K562 (cell line): ENCODE measurements at regions not wholly inside any gene's neighbourhood (a gene's known extent, or its start where the extent isn't known, plus 50 kb on each side); places are given as distances from the start of the nearest gene placed in this dataset.

Experiments used
- ATAC-seq: fragments of 200-7000 bp; cut with Tn5 transposase; 3 replicates; pipeline ENCODE4 v1.9.1; 2020; ENCODE audit warnings: moderate library complexity
- BruUV-seq: library from RNA; stranded (reverse); fragments of 400-500 nt; replicated peaks from 2 replicates; lab custom pipeline; 2021; lab: Mats Ljungman, UMichigan
- CTCF ChIA-PET: fragments of 300-600 bp; formaldehyde crosslinking; extraction: SDS; loops from one replicate; lab custom pipeline; 2021; ENCODE audit warnings: low intra/inter-chr PET ratio; lab: Yijun Ruan, JAX
- POLR2A ChIA-PET: fragments of 300-600, 350-650 bp; sonication (Branson Sonifier 250); formaldehyde crosslinking; extraction: SDS; loops from one replicate; lab custom pipeline; 2021; ENCODE audit warnings: antibody characterized with exemption, inconsistent platforms; lab: Yijun Ruan, JAX
- DNase-seq, 4 experiments: peaks; one replicate each; pipeline versions ENCODE4 v3.0.0 to v3.0.0-alpha.2; 2011 to 2018; ENCODE audit warnings: low spot score in 3 of 4, mixed read lengths in 3 of 4; ENCODE audit errors: extremely low read depth in 1 of 4
- FAIRE-seq: peaks from 2 replicates; lab custom pipeline; 2011; peaks lifted over from hg19 to GRCh38; lab: Jason Lieb, UNC
- H2AFZ ChIP-seq: 2 replicates; pipeline ENCODE4 v1.6.0; 2011; ENCODE audit warnings: low read depth, low read length, control low read depth, inconsistent platforms
- H3K27ac ChIP-seq: fragments of 200-600 bp; 3 replicates; pipeline ENCODE4 v1.8.0; 2011; ENCODE audit warnings: low read depth, mild to moderate bottlenecking, control low read depth, inconsistent platforms, low read length, moderate library complexity, mixed read lengths; ENCODE audit errors: extremely low read depth
- H3K27me3 ChIP-seq, 2 experiments: fragments of 300-600 bp in 1 of 2; 2 replicates in 1 of 2; 3 replicates in 1 of 2; pipeline versions ENCODE4 v1.6.0 to v1.8.0; 2011; ENCODE audit warnings: inconsistent platforms in 2 of 2, low read length in 2 of 2, mild to moderate bottlenecking in 1 of 2, mixed read lengths in 1 of 2, moderate library complexity in 1 of 2; ENCODE audit not compliant: control insufficient read depth in 2 of 2, insufficient read depth in 2 of 2
- H3K36me3 ChIP-seq: fragments of 300-600 bp; 3 replicates; pipeline ENCODE4 v1.8.0; 2011; ENCODE audit warnings: mild to moderate bottlenecking, low read length, inconsistent platforms; ENCODE audit not compliant: control insufficient read depth, insufficient read depth
- H3K4me1 ChIP-seq, 2 experiments: fragments of 200-600 bp in 1 of 2; replicated peaks in 1 of 2; 2 replicates in 1 of 2; 3 replicates in 1 of 2; pipeline versions ENCODE4 v1.5.1 to v1.8.0; 2011; ENCODE audit warnings: inconsistent platforms in 2 of 2, low read length in 2 of 2, mild to moderate bottlenecking in 1 of 2, mixed read lengths in 1 of 2, moderate library complexity in 1 of 2; ENCODE audit not compliant: control insufficient read depth in 2 of 2, insufficient read depth in 2 of 2
- H3K4me2 ChIP-seq: 2 replicates; pipeline ENCODE4 v1.6.1; 2011; ENCODE audit warnings: low read length, control low read depth, inconsistent platforms, mixed read lengths; ENCODE audit not compliant: insufficient read depth
- H3K4me3 ChIP-seq: fragments of 200-600 bp; sonication (generic), shearing (Covaris generic); 2 replicates; pipeline ENCODE4 v1.5.1; 2016; ENCODE audit warnings: control low read depth, inconsistent platforms
- H3K79me2 ChIP-seq: fragments of 200-600 bp; 3 replicates; pipeline ENCODE4 v1.8.0; 2011; ENCODE audit warnings: low read length, inconsistent platforms; ENCODE audit not compliant: control insufficient read depth, insufficient read depth
- H3K9ac ChIP-seq, 2 experiments: 2 replicates each; pipeline versions ENCODE4 v1.6.0 to v1.6.1; 2011; ENCODE audit warnings: low read depth in 2 of 2, low read length in 2 of 2, control low read depth in 1 of 2, inconsistent platforms in 1 of 2, mild to moderate bottlenecking in 1 of 2, mixed read lengths in 1 of 2; ENCODE audit not compliant: insufficient read depth in 1 of 2
- H3K9me1 ChIP-seq: one replicate; pipeline ENCODE4 v1.6.0; 2011; ENCODE audit warnings: inconsistent platforms, mild to moderate bottlenecking, low read length, moderate library complexity; ENCODE audit not compliant: control insufficient read depth, insufficient read depth
- H3K9me3 ChIP-seq: replicated peaks from 2 replicates; pipeline ENCODE4 v1.5.1; 2011; ENCODE audit warnings: low read depth, low read length, inconsistent platforms; ENCODE audit not compliant: control insufficient read depth, insufficient read depth
- H4K20me1 ChIP-seq: replicated peaks from 2 replicates; pipeline ENCODE4 v1.6.1; 2011; ENCODE audit warnings: low read length, inconsistent platforms, mixed read lengths; ENCODE audit not compliant: control insufficient read depth, insufficient read depth
- BACH1 ChIP-seq: fragments of 200-800 bp; sonication (Bioruptor generic); IDR thresholded peaks from 2 replicates; pipeline ENCODE4 v1.6.1; 2016; ENCODE audit warnings: missing genetic modification characterization, missing compliant biosample characterization
- CBX2 ChIP-seq: fragments of 200-600 bp; sonication (generic); IDR thresholded peaks from one replicate; pipeline ENCODE4 v1.6.1; 2012; ENCODE audit warnings: mild to moderate bottlenecking, low read length, inconsistent platforms; ENCODE audit not compliant: insufficient read depth, poor library complexity, severe bottlenecking
- ESRRA ChIP-seq: fragments of 450-650 bp; IDR thresholded peaks from 2 replicates; pipeline ENCODE4 v1.6.1; 2014; ENCODE audit warnings: low read depth, mild to moderate bottlenecking, moderate library complexity, borderline replicate concordance
- ETV5 ChIP-seq: sonication (generic); formaldehyde crosslinking; IDR thresholded peaks from 2 replicates; pipeline ENCODE4 v1.4.0; 2020; ENCODE audit warnings: low read depth, mild to moderate bottlenecking, missing genetic modification reagents
- FOXJ2 ChIP-seq: fragments of 200-800 bp; sonication (Bioruptor generic); IDR thresholded peaks from 2 replicates; pipeline ENCODE4 v1.6.1; 2016; ENCODE audit warnings: missing genetic modification characterization, missing compliant biosample characterization
- HDAC2 ChIP-seq: fragments of 450-650 bp; IDR thresholded peaks from 2 replicates; pipeline ENCODE4 v1.6.1; 2016; ENCODE audit warnings: mild to moderate bottlenecking
- MEIS2 ChIP-seq: fragments of 450-650 bp; IDR thresholded peaks from 2 replicates; pipeline ENCODE4 v1.6.1; 2014; ENCODE audit warnings: mild to moderate bottlenecking; ENCODE audit not compliant: partially characterized antibody
- NEUROD1 ChIP-seq: fragments of 150-350 bp; IDR thresholded peaks from 2 replicates; pipeline ENCODE4 v1.6.1; 2014; ENCODE audit warnings: borderline replicate concordance, low read length, low read depth; ENCODE audit not compliant: partially characterized antibody
- PHB2 ChIP-seq: fragments of 450-650 bp; IDR thresholded peaks from 2 replicates; pipeline ENCODE4 v1.6.1; 2017; ENCODE audit warnings: low read depth
- RUNX1 ChIP-seq: sonication (generic); IDR thresholded peaks from 2 replicates; pipeline ENCODE4 v1.6.1; 2016; ENCODE audit warnings: antibody characterized with exemption, low read depth
- SFPQ ChIP-seq: fragments of 200-400 bp; formaldehyde crosslinking; IDR thresholded peaks from 2 replicates; pipeline ENCODE4 v1.6.1; 2017; ENCODE audit warnings: mild to moderate bottlenecking, low read depth, low read length, moderate library complexity
- STAT5A ChIP-seq: IDR thresholded peaks from 2 replicates; pipeline ENCODE4 v1.6.1; 2012; ENCODE audit warnings: low read length, inconsistent platforms, borderline replicate concordance
- TGIF2 ChIP-seq: sonication (generic); formaldehyde crosslinking; IDR thresholded peaks from 2 replicates; pipeline ENCODE4 v1.8.1; 2022; ENCODE audit warnings: mild to moderate bottlenecking, missing genetic modification reagents, moderate library complexity
- ZBTB43 ChIP-seq: sonication (generic); formaldehyde crosslinking; IDR thresholded peaks from 2 replicates; pipeline ENCODE4 v1.8.0; 2023; ENCODE audit warnings: mild to moderate bottlenecking, missing genetic modification reagents
- ZBTB8A ChIP-seq: fragments of 450-650 bp; IDR thresholded peaks from 2 replicates; pipeline ENCODE4 v1.6.1; 2018; ENCODE audit warnings: mild to moderate bottlenecking, moderate library complexity; ENCODE audit not compliant: partially characterized antibody
- ZNF507 ChIP-seq: conservative IDR thresholded peaks from 2 replicates; pipeline ENCODE4 v1.6.1; 2017; ENCODE audit warnings: missing genetic modification characterization, missing compliant biosample characterization
- ZNF785 ChIP-seq: fragments of 250-450 bp; sonication (Bioruptor Pico); IDR thresholded peaks from 2 replicates; pipeline ENCODE4 v1.4.0; 2020; ENCODE audit warnings: mild to moderate bottlenecking
- ZSCAN32 ChIP-seq: fragments of 450-650 bp; formaldehyde crosslinking; IDR thresholded peaks from 2 replicates; pipeline ENCODE4 v1.4.0; 2020; ENCODE audit warnings: mild to moderate bottlenecking, moderate library complexity
- WGBS: fragments of 100-300 bp; shearing (Covaris generic); methylation state at CpG from one replicate; pipeline ENCODE4 v1.1.6; 2016; ENCODE audit warnings: low coverage, mixed read lengths; ENCODE audit not compliant: insufficient coverage; ENCODE audit errors: missing lambda C conversion rate; 5-methylcytosine and 5-hydroxymethylcytosine counted together
- in situ Hi-C: fragments of 300-500 bp; cut with MboI; formaldehyde crosslinking; loops from 4 replicates; pipeline ENCODE4 v1.15.0; 2018; ENCODE audit warnings: inconsistent platforms, mixed read lengths
- intact Hi-C: fragments of 100-400 bp; cut with micrococcal nuclease; formaldehyde crosslinking; loops from 2 replicates; pipeline ENCODE4 v1.14.2; 2022
- TF ChIP-seq, protein P1 (sequence below): sonication (generic); formaldehyde crosslinking; IDR thresholded peaks from 2 replicates; pipeline ENCODE4 v1.5.0; 2020; ENCODE audit warnings: missing genetic modification reagents

- Histone ChIP-seq H3K27ac (no peak overlapping the region), H3K27me3 (peaks cover 0 to 36% of the 10 kb centered on the region in 2 experiments; a peak in 3 of 5 replicates), H3K4me1 (peaks cover 0 to 4% of the 10 kb centered on the region in 2 experiments; a peak in 1 of 5 replicates), H3K9ac (no peak overlapping the region), H3K4me2 (no peak overlapping the region), H3K36me3 (no peaks in the 10 kb centered on the region), H3K9me1 (no peaks in the 10 kb centered on the region), H3K4me3 (no peak overlapping the region), H2AFZ (no peak overlapping the region), H4K20me1 (no peaks in the 10 kb centered on the region), H3K79me2 (no peaks in the 10 kb centered on the region), H3K9me3 (no peaks in the 10 kb centered on the region)
- CTCF ChIA-PET = no interaction called here
- no peak for FAIRE-seq
- TF ChIP-seq CBX2 (no peak), ZSCAN32 (CRISPR knock-in tag) (no peak), BACH1 (tag) (no peak), TGIF2 (CRISPR knock-in tag) (no peak), ZNF785 (CRISPR knock-in tag) (no peak), ETV5 (CRISPR knock-in tag) (no peak), RUNX1 (no peak), SFPQ (no peak), STAT5A (no peak), ZBTB43 (CRISPR knock-in tag) (no peak), ZBTB8A (no peak), ZNF507 (tag) (no peak), NEUROD1 (no peak), PHB2 (no peak), ESRRA (no peak), FOXJ2 (tag) (no peak), MEIS2 (no peak), HDAC2 (no peak)
- TF ChIP-seq, protein P1, sequence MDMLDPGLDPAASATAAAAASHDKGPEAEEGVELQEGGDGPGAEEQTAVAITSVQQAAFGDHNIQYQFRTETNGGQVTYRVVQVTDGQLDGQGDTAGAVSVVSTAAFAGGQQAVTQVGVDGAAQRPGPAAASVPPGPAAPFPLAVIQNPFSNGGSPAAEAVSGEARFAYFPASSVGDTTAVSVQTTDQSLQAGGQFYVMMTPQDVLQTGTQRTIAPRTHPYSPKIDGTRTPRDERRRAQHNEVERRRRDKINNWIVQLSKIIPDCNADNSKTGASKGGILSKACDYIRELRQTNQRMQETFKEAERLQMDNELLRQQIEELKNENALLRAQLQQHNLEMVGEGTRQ (CRISPR knock-in tag) = no peak
- no peak for ATAC-seq
- in situ Hi-C loops (no loop called here), intact Hi-C loops (no loop called here)
- no TSS peak for BruUV-seq
- WGBS = under 1% methylated on average over 20 of the region's 23 CpGs
- no peak for DNase-seq
- POLR2A ChIA-PET = interaction anchor here (0.7 kb wide), 1 partner anchor 318 kb away, joined by 3 read pairs; no protein-coding TSS in a partner anchor
Measured at GRCh38 chr1:2856676-2857375, 55.3 kb upstream of the TTC34 start.
